ENCODE measurements at regions not wholly inside any gene's neighbourhood (a gene's known extent, or its start where the extent isn't known, plus 50 kb on each side); places are given as distances from the start of the nearest gene placed in this dataset.
"Not testable (repeated sequence)": the region's sequence is repeated elsewhere in the genome, so short reads cannot be mapped to it uniquely, and the experiment has no call there.

DNA sequence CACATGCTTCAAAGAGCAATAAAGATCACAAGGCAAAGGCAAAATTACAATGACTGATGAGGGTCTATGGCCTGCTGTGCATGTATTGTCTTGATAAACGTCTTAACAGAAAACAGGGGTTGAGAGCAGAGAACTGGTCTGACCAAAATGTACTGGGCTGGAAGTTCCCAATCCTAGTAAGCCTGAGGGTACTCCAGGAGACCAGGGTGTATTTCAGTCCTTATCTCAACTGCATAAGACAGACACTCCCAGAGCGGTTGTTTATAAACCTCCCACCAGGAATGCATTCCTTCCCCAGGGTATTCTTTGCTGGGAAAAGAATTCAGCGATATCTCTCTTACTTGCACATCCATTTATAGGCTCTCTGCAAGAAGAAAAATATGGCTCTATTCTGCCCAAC lies 521.8 kb upstream of the GNPDA2 start:
- not testable (repeated sequence) for DNase-seq

DNA sequence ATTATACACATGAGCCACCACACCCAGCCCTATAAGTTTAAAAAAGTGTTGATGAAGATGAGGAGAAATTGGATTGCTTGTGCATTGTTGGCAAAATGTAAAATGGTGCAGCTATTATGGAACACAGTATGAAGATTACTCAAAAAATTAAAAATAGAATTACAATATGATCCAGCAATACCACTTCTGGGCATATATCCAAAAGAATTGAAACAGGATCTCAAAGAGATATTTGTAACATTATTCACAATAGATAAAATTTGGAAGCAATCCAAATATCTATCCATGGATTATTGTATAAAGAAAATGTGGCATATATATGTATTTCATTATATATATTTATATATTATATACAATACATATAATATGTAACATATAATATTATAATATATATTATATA lies 515.6 kb upstream of the GNPDA2 start:
- no peak for DNase-seq

DNA sequence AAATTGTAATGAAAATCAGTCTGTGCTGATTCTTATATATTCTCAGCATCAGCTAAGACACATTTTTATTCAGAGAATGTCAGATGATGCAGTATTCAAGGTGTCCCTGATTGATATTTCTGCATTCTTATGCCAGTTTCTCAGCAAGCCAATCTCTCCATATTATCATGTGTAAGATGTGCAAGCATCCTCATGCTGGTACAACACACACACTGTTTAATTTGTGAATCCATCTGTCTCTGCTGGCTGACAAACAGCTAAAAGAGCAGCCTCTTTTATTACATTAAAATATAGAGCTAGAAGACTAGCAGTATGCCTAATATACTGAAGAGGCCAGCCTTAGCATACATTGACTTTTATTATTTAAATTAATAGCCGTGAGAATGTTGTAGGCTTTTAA lies 502.9 kb upstream of the GNPDA2 start:
- no peak for DNase-seq

DNA sequence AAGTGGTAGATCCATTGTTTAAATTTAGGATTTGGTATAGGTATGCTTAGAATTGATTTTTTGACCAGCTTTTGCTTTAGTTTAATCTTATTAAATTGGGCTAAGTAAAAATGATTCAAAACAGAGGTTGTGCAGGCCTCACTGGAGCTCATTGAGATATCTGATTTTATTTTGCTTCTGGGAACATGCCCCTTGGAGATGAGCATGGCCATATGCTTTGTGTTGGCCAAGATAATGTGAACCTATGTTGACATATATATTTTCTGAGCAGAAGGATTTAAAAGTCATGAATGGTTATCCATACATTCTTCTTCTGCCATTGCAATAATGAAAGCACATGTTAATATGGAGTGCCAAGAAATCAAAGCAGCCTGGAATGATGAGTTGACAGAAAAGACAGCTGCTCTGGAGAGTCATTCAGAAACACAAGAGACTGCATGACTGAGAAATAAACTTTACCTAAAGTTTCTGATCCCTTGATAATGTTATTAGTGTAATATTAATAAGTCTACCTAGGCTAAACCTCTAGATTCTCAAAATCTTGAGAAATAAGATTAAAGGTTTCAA lies 489.7 kb upstream of the GNPDA2 start:
- DNase-seq: no peak

DNA sequence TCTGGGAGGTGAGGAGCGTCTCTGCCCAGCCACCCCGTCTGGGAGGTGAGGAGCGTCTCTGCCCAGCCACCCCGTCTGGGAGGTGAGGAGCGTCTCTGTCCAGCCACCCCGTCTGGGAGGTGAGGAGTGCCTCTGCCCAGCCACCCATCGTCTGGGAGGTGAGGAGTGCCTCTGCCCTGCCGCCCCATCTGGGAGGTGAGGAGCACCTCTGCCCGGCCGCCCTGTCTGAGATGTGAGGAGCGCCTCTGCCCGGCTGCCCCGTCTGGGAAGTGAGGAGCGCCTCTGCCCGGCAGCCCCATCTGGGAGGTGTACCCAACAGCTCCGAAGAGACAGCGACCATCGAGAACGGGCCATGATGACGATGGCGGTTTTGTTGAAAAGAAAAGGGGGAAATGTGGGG lies 482.1 kb upstream of the GNPDA2 start:
- not testable (repeated sequence) for DNase-seq

DNA sequence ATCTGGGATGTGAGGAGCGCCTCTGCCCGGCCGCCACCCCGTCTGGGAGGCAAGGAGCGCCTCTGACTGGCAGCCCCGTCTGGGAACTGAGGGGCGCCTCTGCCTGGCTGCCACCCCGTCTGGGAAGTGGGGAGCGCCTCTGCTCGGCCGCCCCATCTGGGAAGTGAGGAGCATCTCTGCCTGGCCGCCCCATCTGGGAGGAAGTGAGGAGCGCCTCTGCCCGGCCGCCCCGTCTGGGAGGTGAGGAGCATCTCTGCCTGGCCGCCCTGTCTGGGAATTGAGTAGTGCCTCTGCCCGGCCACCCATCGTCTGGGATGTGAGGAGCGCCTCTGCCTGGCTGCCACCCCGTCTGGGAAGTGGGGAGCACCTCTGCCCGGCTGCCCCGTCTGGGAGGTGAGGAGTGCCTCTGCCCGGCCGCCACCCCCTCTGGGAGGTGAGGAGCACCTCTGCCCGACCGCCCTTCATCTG lies 481.5 kb upstream of the GNPDA2 start:
- not testable (repeated sequence) for DNase-seq

DNA sequence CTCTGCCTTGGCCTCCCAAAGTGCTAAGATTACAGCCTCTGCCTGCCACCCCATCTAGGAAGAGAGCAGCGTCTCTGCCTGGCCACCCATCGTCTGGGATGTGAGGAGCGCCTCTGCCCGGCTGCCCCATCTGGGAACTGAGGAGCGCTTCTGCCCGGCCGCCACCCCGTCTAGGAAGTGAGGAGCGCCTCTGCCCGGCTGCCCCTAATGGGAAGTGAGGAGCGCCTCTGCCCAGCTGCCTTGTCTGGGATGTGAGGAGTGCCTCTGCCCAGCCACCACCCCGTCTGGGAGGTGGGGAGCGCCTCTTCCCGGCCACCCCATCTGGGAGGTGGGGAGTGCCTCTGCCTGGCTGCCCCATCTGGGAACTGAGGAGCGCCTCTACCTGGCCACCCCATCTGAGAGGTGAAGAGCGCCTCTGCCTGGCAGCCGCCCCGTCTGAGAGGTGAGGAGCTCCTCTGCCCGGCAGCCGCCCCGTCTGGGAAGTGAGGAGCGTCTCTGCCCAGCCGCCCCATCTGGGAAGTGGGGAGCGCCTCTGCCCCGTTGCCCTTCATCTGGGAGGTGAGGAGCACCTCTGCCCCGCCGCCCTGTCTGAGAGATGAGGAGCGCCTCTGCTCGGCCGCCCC lies 481.0 kb upstream of the GNPDA2 start:
- not testable (repeated sequence) for DNase-seq

DNA sequence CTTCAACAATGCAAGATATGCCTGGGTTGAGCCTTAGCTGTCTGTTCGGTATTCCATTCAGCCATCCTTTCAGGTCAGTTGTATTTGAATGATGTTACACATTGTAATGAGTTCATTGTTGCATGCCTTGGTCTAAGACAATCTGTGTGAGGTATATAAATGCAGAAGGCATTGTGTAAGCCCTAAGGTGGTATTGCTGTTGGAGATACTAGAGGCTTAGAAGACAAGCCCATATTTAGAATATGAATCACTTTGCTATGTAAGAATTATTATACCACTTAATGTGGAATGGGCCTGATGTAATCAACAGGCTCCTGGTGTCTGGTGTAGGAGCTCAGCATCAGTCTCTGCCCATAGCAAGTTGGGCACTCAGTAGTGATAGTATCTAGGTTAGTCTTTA lies 473.4 kb upstream of the GNPDA2 start:
- DNase-seq: no peak

DNA sequence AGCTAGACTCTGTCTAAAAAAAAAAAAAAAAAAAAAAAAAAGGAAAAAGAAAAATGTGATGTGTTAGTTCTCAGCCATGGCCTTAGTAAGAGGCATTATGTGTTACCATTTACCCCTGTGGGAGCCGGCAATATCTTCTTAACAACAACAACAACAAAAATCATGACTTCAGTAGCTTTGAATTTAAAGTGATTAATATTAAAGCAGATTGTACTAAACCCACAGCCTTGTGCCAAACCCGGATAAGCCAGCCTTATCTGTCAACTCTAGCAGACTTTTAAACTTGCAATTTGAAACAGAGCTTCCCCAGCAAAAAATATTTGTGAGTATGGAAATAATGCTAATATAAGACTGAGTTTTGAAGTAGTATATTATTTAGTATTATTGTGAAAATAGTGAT lies 462.1 kb upstream of the GNPDA2 start:
- no peak for DNase-seq

DNA sequence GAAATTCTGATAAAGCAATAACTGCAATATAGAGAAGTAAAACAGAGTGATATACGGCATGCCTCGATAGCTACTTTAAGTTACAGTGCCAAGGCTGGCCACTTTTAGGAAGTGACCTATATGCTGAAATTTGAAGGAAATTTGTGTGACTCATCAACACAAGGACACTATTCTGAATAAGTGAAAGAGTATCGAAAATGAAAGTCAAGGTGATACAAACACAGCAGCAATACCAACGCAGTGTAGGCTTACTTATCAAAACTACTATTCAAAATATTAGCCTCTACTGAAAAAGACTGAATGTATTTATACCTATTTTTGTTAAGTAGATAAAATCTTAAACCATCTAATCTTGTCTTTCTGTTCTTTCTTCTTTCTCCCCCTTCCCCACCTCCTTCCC lies 459.9 kb upstream of the GNPDA2 start:
- no peak for DNase-seq

DNA sequence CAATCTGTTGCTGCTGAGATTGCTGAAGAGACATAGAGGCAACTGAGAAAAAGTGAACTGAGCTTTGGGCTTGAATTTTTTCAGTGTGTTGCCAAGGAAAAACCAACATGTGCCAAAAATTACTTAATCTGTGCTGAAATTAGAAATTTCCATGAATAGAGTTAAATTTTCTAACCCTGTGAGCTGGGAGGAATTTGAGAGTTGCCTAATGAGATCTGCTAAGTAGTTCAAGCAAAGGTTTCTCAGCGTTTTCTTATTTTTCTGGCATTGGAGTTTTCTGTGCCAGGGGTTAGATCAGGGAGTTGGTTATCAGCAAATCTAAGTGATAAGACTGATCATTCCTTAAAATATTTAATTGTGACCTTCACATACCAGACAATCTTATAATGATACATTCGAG lies 457.5 kb upstream of the GNPDA2 start:
- DNase-seq: no peak

DNA sequence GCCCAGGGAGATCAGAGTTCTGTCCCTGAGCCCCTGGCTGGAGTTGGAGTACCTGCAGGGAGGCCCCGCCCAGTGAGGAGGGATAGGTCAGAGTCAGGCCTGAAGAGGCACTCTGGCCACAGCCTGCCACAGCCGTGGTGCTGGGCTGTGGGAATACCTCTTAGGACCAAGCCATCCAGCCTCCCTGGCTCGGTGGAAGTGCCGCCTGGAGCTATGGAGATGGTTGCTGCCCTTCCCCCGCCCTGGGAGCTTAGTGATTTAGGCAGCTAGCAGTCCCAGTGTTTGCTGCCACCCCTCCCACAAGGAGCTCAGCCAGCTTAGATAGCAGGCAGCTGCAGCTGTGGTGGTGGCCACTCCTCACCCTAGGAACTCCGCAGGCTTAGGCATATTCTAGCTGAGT lies 446.3 kb upstream of the GNPDA2 start:
- DNase-seq: no peak

DNA sequence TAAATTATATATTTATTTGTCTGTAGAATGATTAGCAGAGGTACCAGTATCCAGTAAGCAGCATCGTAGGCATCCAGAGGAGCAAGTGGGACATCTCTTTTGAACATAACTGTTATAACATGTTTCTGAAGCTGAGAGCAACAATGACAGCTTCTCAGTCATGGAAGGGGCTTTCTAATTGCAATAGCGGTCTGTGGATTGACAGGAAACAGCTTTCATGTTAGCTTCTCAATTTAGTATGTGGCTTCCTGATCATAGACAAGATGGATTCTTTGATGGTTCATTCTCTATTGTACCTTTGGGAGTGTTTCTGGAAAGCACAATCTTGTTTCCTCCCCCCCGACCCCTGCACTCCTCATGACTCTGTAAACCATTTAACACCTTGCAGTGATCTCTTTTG lies 434.6 kb upstream of the GNPDA2 start:
- DNase-seq: no peak

DNA sequence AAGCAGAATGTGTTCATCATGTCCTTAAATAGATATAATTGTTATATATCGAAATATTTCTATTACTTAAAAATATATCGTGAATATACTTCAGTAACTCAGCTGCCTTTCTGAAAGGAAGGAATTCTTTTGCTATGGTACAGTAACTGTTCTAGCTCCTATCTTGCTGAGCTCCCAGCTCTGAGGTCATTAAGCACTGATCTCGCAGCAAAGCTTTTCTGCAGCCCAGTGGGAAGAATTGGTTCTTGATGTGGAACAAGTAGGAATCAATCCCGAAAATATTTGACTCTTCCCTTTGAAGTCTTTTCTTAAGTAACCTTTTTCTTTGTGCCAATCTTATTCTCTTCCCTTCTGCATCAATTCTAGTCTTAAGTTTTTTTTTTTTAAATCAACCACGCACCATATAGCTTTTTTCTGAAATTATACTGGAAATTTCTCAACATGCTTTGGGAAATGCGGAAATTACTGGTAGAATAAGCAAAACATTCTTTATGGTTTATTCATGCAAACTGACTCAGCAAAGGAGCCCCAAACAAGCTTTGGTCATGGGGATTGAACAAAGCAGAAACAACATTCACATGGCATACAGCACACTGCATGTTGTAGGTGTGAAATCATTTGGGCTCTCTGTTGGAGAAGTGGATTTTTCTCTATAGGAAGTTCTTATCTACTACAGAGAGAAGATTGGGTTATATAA lies 428.9 kb upstream of the GNPDA2 start:
- no peak for DNase-seq

DNA sequence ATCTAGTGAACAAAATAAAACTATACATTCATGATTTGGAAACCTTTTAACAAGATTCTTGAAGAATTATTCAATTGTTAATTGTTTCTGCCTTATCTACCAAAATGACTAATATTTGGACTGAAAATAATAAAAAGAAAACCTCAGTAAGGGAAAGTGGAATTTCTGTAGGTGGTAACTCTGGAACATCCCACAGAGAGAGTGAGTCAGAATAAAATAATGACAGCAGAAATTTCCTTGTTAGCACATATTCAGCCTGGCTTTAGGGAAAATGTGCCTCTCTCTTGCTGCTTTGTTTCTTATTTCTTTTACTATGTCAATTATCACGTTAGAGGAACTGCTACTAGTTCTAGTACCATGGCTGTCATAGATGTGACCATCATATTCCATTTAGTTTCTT lies 421.5 kb upstream of the GNPDA2 start:
- DNase-seq: no peak

DNA sequence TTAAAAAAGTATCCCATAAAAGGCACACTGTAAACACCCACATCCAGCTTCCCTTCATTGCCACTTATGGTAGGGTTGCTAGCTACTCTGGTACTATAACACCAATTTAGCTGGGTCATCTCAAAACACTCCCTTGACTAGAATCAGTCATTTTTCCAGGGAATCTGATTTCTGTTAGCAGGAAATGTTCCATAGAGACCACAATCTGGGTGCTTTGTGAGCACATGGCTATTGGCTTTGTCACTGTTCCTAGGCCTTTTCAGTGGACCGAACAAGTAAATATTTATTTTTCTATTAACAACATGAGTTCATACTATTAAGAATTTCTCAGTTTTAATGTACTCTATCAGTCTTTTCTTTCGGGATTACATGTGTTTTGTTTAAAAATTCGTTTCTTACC lies 404.7 kb upstream of the GNPDA2 start:
- DNase-seq: no peak

DNA sequence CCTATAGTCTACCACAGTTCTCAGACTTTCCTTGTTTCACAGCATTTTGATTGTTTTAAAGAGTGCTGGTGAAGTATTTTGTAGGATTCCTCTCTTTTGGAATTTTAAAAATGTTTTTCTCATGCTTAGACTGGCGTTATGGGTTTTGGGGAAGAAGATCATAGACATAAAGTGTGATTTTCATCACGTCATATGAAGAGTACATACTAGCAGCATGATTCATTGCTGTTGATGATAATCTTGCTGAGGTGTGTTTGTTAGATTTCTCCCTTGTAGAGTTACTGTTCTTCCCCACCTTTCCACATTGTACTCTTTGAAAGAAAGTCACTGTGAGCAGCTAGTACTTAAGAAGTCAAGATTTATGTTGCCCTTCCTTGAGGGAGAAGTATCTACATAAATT lies 396.1 kb upstream of the GNPDA2 start:
- DNase-seq: no peak

DNA sequence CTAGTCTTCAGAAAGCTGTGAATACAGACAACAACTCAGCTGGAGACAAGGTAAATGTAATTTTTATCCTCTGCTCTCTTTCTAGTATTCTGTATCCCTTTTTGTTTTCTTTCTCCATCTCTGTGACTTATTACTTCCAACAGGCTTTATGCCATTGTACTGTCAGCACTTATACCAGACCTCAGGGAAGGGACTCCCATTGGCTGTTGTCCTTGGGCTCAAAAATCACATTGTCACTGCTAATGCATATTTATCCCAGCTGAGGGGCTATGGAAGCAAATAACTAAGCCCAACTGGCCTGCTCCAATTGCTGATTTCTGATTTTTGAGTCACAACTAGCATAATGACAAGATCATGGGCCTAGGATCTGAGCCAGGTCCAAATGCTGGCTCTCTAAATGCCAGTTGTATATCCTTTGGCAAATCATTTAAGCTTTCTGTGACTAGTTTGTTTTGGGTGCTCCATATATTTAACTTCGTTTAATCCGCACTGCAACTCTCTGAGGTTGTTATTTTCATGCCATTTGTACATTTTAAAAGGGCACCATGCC lies 395.1 kb upstream of the GNPDA2 start:
- DNase-seq: no peak

DNA sequence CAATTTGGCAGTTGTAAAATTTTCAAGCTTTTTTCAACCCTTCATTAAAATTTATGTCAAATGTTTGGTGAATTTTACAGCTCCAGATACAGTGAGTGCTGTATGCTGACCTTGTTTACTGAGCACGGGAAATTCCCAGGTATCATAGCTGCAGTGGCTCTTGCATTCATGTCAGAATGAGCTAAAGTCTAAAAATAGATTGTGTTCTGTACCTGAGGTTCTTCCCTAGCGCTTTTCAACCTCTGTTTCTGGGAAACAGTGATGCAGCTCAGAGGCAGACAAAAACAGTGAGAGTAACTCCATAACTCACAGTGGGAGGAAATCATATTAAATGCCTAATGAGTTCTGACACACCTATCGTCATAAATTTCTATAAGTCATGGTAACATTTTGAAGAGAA lies 393.8 kb upstream of the GNPDA2 start:
- no peak for DNase-seq

DNA sequence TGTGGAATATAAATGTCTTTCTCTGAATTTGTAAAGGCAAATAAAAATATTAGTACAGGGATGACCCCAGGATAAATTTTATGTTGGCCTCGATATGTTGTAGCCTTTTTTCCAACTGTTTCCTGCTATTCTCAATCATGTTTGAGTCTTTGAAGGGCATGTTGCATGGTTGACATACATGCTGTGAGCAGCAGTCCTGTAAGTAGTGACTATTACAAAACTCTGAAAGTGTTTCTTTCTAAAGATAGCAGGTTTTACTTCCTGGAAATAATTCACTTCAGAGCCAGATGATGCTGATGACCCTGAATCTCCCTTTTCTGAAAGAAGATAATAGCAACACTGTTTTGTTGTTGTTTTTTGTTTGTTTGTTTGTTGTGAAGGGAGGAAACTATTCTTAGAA lies 393.0 kb upstream of the GNPDA2 start:
- DNase-seq: no peak

DNA sequence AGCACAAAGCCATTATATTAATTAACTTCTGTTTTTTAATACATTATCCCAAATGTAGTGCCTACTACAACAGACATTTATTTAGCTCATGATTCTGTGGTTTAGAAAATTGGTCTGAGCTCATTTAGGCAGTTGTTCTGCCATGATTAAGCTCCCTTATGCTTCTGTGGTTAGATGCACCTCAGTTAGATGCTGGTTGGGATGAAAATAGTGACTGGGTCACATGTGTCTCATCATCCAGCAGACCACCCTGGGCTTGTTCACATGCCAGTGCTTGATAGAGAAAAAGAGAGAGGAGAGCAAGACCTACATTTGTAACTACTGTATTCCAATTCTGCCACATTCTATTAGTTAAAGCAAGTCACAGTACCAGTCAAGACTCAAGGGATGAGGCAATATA lies 376.4 kb upstream of the GNPDA2 start:
- no peak for DNase-seq

DNA sequence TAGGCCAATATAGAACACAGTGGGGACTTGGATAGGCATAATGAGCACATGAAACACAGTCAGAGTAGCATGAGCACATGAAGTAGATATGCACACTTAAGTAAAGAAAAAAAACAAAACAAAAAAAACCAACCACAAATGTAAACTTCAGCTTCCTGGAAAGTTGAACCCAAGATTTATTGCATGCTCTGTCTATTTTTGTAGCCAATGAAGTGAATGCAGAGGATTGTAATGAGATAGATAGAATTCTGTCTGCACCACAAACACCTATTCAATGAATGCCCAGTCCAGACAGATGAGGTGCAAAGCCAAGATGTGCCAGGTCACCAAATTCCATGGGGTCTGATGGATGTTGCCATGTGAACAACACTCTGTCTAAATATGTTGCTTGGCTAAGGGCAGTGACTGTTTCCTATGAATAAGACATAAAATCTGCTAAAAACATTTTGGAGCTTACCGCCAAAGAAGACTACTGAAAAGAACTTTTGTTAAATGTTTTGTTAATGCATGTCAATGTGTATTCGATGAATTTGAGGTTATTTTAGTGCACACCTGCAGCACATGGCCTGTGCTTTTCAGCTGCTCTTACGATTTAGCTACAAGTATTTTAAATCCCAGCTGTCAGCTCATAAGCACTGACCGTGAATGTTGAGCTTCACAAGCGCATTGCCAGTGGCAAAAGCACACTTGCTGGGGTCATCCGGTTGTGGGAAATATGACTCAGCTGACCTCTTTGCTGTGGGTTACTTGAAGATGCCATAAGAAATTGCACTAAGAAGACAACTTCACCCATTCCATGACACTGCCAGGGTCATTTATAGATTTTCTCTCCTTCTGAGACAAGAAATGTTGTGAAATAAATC lies 374.8 kb upstream of the GNPDA2 start:
- no peak for DNase-seq
